GM23338 (cell line): ENCODE measurements at regions not wholly inside any gene's neighbourhood (a gene's known extent, or its start where the extent isn't known, plus 50 kb on each side); places are given as distances from the start of the nearest gene placed in this dataset.

Experiments
- EZH2 ChIP-seq: fragments of 200-600 bp; sonication (generic); IDR thresholded peaks from one replicate; pipeline ENCODE4 v1.8.0; 2017; ENCODE audit warnings: antibody characterized with exemption, mild to moderate bottlenecking, low read depth; ENCODE audit not compliant: unreplicated experiment
- JUNB ChIP-seq: IDR thresholded peaks from one replicate; pipeline ENCODE4 v1.6.1; 2016; ENCODE audit warnings: antibody characterized with exemption; ENCODE audit not compliant: unreplicated experiment
- POLR2AphosphoS5 ChIP-seq: IDR thresholded peaks from 2 replicates; pipeline ENCODE4 v1.6.1; 2016; ENCODE audit warnings: antibody characterized with exemption, low read depth
- TF ChIP-seq, protein P1 (sequence below), 2 experiments: fragments of 200-600 bp in 1 of 2; sonication (generic) in 1 of 2; conservative IDR thresholded peaks; 2 replicates each; pipeline versions ENCODE4 v1.5.1 to v1.6.1; 2016 to 2017; ENCODE audit warnings: antibody characterized with exemption in 2 of 2, low read depth in 2 of 2, mild to moderate bottlenecking in 2 of 2, moderate library complexity in 1 of 2

DNA sequence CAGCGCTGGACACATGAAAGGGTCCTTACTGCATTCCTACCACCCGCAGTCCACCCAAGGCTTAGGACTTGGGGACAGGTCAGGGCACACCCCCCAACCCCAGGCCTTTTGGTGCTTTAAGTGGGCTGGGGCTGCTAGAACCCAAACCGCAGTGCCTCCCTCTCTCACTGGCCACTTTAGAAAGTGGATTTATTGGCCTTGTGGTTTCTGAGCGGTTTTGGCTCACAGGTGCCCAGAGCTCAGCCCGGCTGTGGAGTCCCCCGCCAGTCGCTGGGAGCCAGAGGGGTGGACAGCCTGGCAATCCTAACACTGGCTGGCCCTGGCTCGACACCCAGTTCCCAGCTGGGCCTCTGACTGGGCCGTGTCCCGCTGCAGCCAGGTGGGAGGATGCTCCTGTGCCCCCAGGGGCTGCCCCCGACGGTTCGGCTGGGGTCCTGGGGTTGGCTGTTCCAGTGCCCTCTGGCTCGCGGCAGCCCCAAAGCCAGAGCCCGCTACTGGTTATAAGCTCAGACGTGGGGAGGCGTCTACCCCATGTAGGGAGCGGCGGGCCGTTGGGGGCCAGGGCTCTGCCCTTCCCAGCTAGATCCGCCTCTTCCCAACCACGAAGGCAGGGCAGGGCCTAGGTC lies 65.2 kb upstream of the RNU6ATAC start:
- TF ChIP-seq EZH2: no peak
- TF ChIP-seq POLR2AphosphoS5: no peak
- TF ChIP-seq, protein P1, sequence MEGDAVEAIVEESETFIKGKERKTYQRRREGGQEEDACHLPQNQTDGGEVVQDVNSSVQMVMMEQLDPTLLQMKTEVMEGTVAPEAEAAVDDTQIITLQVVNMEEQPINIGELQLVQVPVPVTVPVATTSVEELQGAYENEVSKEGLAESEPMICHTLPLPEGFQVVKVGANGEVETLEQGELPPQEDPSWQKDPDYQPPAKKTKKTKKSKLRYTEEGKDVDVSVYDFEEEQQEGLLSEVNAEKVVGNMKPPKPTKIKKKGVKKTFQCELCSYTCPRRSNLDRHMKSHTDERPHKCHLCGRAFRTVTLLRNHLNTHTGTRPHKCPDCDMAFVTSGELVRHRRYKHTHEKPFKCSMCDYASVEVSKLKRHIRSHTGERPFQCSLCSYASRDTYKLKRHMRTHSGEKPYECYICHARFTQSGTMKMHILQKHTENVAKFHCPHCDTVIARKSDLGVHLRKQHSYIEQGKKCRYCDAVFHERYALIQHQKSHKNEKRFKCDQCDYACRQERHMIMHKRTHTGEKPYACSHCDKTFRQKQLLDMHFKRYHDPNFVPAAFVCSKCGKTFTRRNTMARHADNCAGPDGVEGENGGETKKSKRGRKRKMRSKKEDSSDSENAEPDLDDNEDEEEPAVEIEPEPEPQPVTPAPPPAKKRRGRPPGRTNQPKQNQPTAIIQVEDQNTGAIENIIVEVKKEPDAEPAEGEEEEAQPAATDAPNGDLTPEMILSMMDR (conservative IDR thresholded peaks at IDR 0.05; ENCODE audit: low read depth in 2 of 2): no peak
- no peak for TF ChIP-seq JUNB
